Prostate gland (tissue), 2 donors: ENCODE measurements at regions not wholly inside any gene's neighbourhood (a gene's known extent, or its start where the extent isn't known, plus 50 kb on each side); places are given as distances from the start of the nearest gene placed in this dataset.

Experiments
- CTCF ChIP-seq, 4 experiments: fragments of 200-600 bp in 2 of 4; fragments of 450-650 bp in 2 of 4; sonication (generic) in 2 of 4; IDR thresholded peaks; 1 replicate in 3 of 4; 2 replicates in 1 of 4; pipeline ENCODE4 v1.5.1; 2016 to 2019; ENCODE audit warnings: antibody characterized with exemption in 4 of 4, mild to moderate bottlenecking in 2 of 4, moderate library complexity in 2 of 4
- POLR2AphosphoS5 ChIP-seq: sonication (generic); formaldehyde crosslinking; IDR thresholded peaks from one replicate; pipeline ENCODE4 v1.6.1; 2017; ENCODE audit warnings: antibody characterized with exemption

- no peak for TF ChIP-seq CTCF (IDR thresholded peaks at IDR 0.05)
- TF ChIP-seq POLR2AphosphoS5, result no peak
Observed at GRCh38 chr11:129739339-129739738, 76.3 kb upstream of the TMEM45B start.
